Calu3 (cell line): ENCODE measurements at regions not wholly inside any gene's neighbourhood (a gene's known extent, or its start where the extent isn't known, plus 50 kb on each side); places are given as distances from the start of the nearest gene placed in this dataset.

Source experiments
- BruUV-seq: library from RNA; stranded (reverse); fragments of 400-500 nt; replicated peaks from 2 replicates; lab custom pipeline; 2021; lab: Mats Ljungman, UMichigan
- CTCF ChIA-PET: fragments of 300-600 bp; sonication (Branson Sonifier 250); formaldehyde crosslinking; loops from one replicate; lab custom pipeline; 2022; ENCODE audit warnings: antibody characterized with exemption; lab: Charles Lee
- DNase-seq: peaks from one replicate; pipeline ENCODE4 v3.0.0; 2022
- H3K27ac Mint-ChIP-seq: one replicate; pipeline ENCODE4 v1.8.0; 2022; ENCODE audit warnings: mixed read lengths; ENCODE audit not compliant: unreplicated experiment
- H3K27me3 Mint-ChIP-seq: one replicate; pipeline ENCODE4 v1.8.0; 2022; ENCODE audit warnings: mixed read lengths; ENCODE audit not compliant: unreplicated experiment
- H3K36me3 Mint-ChIP-seq: one replicate; pipeline ENCODE4 v1.8.0; 2022; ENCODE audit warnings: mild to moderate bottlenecking, moderate library complexity, mixed read lengths; ENCODE audit not compliant: insufficient read depth, unreplicated experiment
- H3K4me1 Mint-ChIP-seq: one replicate; pipeline ENCODE4 v1.8.0; 2022; ENCODE audit warnings: mild to moderate bottlenecking, low read depth, mixed read lengths; ENCODE audit not compliant: unreplicated experiment
- H3K4me3 Mint-ChIP-seq: one replicate; pipeline ENCODE4 v1.8.0; 2022; ENCODE audit warnings: mild to moderate bottlenecking, low read depth, moderate library complexity, mixed read lengths; ENCODE audit not compliant: unreplicated experiment
- H3K9me3 Mint-ChIP-seq: one replicate; pipeline ENCODE4 v1.8.0; 2022; ENCODE audit warnings: low read depth, mixed read lengths; ENCODE audit not compliant: unreplicated experiment
- intact Hi-C: fragments of 100-400 bp; cut with micrococcal nuclease; formaldehyde crosslinking; loops from one replicate; pipeline ENCODE4 v1.10.0; 2022; ENCODE audit not compliant: unreplicated experiment
- TF ChIP-seq, protein P1 (sequence below): fragments of 200-600 bp; IDR thresholded peaks from one replicate; pipeline ENCODE4 v1.8.0; 2022; ENCODE audit warnings: antibody characterized with exemption; ENCODE audit not compliant: unreplicated experiment

DNA sequence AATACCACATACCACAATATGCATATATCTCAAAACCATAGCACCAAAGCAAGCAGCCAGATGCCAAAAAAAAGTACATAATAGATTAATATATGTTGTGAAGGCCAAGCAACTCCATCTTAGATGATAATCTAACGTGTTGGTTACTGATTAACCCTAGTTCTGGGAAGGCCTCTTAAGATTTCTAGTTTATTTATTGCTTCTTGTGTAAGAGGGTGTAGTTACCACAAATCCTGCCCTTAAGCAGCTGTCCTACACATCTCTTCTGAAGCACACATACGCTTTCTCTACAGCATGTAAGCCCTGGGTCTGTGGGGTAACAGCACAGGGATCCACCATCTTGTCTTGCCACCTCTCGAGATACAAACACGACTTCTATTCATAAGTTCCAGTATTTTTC, 236.8 kb upstream of the AVPR1A start:
- no peak for DNase-seq
- TF ChIP-seq, protein P1, sequence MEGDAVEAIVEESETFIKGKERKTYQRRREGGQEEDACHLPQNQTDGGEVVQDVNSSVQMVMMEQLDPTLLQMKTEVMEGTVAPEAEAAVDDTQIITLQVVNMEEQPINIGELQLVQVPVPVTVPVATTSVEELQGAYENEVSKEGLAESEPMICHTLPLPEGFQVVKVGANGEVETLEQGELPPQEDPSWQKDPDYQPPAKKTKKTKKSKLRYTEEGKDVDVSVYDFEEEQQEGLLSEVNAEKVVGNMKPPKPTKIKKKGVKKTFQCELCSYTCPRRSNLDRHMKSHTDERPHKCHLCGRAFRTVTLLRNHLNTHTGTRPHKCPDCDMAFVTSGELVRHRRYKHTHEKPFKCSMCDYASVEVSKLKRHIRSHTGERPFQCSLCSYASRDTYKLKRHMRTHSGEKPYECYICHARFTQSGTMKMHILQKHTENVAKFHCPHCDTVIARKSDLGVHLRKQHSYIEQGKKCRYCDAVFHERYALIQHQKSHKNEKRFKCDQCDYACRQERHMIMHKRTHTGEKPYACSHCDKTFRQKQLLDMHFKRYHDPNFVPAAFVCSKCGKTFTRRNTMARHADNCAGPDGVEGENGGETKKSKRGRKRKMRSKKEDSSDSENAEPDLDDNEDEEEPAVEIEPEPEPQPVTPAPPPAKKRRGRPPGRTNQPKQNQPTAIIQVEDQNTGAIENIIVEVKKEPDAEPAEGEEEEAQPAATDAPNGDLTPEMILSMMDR, result no peak
- Mint-ChIP-seq H3K4me1 (peaks cover 14% of the 10 kb centered on the region), H3K36me3 (no peaks in the 10 kb centered on the region), H3K9me3 (no peaks in the 10 kb centered on the region), H3K27ac (no peak overlapping the region), H3K4me3 (no peak overlapping the region), H3K27me3 (no peaks in the 10 kb centered on the region)
- intact Hi-C loops, result no loop called here
- CTCF ChIA-PET, result no interaction called here
- BruUV-seq, result no TSS peak

DNA sequence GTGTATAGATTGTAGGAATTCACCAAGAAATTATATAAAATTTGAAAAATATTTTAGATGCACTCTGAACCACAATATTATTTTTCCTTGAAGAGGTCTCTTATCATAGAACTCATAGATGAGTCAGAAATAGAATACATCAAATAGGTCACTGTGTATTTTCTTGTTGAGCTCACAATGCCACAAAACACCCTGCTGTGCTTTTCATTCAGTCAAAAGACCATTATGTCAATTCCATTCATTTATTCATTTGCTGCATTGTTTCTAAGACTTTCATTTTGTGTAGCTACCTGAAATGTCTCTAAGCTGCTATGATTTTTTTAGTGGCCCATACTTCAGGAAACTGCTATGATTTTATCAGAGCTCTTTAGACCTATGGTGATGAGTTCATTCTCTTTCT, 231.9 kb upstream of the AVPR1A start:
- no TSS peak for BruUV-seq
- Mint-ChIP-seq H3K36me3 (no peaks in the 10 kb centered on the region), H3K27ac (no peak overlapping the region), H3K4me1 (peaks cover 10% of the 10 kb centered on the region), H3K4me3 (no peak overlapping the region), H3K9me3 (peaks cover 6% of the 10 kb centered on the region), H3K27me3 (no peaks in the 10 kb centered on the region)
- CTCF ChIA-PET, result interaction anchor here (0.5 to 1.2 kb wide), 3 partner anchors 11 to 82 kb away, joined by 3 to 4 read pairs (median 3); no protein-coding TSS in a partner anchor
- intact Hi-C loops, result no loop called here
- TF ChIP-seq, protein P1, result no peak
- DNase-seq, result no peak

DNA sequence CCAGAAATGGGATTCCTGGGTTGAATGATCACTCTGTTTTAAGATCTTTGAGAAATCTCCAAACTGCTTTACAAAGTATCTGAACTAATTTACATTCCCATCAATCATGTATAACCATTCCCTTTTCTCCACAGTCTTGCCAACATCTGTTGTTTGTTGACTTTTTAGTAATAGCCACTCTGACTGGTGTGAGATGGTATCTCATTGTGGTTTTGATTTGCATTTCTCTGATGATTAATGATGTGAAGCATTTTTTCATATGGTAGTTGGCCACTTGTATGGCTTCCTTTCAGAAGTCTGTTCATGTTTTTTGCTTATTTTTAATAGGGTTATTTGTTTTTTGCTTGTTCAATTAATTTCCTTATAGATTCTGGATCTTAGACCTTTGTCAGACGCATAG, 211.8 kb upstream of the AVPR1A start:
- Mint-ChIP-seq H3K4me3 (no peak overlapping the region), H3K27ac (no peak overlapping the region), H3K27me3 (no peaks in the 10 kb centered on the region), H3K4me1 (peaks cover 56% of the 10 kb centered on the region), H3K9me3 (peaks cover 2% of the 10 kb centered on the region), H3K36me3 (peaks cover 5% of the 10 kb centered on the region)
- TF ChIP-seq, protein P1, result no peak
- DNase-seq, result no peak
- BruUV-seq, result no TSS peak
- intact Hi-C loops, result loop anchor here (5.0 kb wide), 1 partner anchor 40 kb away; no protein-coding TSS in a partner anchor
- CTCF ChIA-PET, result no interaction called here

DNA sequence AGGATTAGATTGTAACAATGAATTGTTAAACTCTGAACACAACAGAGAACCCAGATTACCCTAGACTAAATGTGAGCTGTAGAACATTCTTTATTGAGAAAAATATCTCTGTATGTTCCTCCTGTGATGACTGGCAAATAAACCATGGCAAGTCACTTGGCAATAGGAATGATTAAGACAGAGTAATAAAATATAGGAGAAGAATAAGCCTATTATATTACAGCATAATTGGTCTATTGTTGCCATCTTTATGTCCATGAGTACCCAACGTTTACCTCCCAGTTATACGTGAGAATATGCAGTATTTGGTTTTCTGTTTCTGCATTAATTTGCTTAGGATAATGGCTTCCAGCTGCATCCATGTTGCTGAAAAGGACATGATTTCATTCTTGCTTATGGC, 211.2 kb upstream of the AVPR1A start:
- H3K27me3 Mint-ChIP-seq, result no peaks in the 10 kb centered on the region
- DNase-seq, result no peak
- intact Hi-C loops, result loop anchor here (5.0 kb wide), 1 partner anchor 40 kb away; no protein-coding TSS in a partner anchor
- H3K36me3 Mint-ChIP-seq, result peaks cover 5% of the 10 kb centered on the region
- H3K27ac Mint-ChIP-seq, result no peak overlapping the region
- H3K4me3 Mint-ChIP-seq, result no peak overlapping the region
- peaks cover 56% of the 10 kb centered on the region for H3K4me1 Mint-ChIP-seq
- no TSS peak for BruUV-seq
- H3K9me3 Mint-ChIP-seq, result peaks cover 2% of the 10 kb centered on the region
- CTCF ChIA-PET, result no interaction called here
- TF ChIP-seq, protein P1, result no peak
